ENCODE measurements at regions not wholly inside any gene's neighbourhood (a gene's known extent, or its start where the extent isn't known, plus 50 kb on each side); places are given as distances from the start of the nearest gene placed in this dataset.

- H3K27me3 Mint-ChIP-seq: peaks cover 5% of the 10 kb centered on the region
- ChIA-PET CTCF (no interaction called here), POLR2A (no interaction called here)
- no peak overlapping the region for H3K4me3 Mint-ChIP-seq
- H3K4me1 Mint-ChIP-seq (ENCODE audit: low read depth): no peaks in the 10 kb centered on the region
- no peaks in the 10 kb centered on the region for H3K36me3 Mint-ChIP-seq (ENCODE audit: low read depth)
- intact Hi-C loops (cut with micrococcal nuclease): no loop called here
- no peak for TF ChIP-seq CTCF (IDR thresholded peaks at IDR 0.05)
- no peak overlapping the region for H3K27ac Mint-ChIP-seq
- ATAC-seq: no peak
- no peak for DNase-seq
- no peaks in the 10 kb centered on the region for H3K9me3 Mint-ChIP-seq
Measured at GRCh38 chr16:80123189-80123588, 417.6 kb upstream of the DYNLRB2 start.

- intact Hi-C loops (cut with micrococcal nuclease): no loop called here
- Mint-ChIP-seq H3K27ac (no peak overlapping the region), H3K9me3 (no peaks in the 10 kb centered on the region), H3K4me1 (ENCODE audit: low read depth) (no peaks in the 10 kb centered on the region), H3K4me3 (no peak overlapping the region), H3K27me3 (peaks cover 5% of the 10 kb centered on the region), H3K36me3 (ENCODE audit: low read depth) (no peaks in the 10 kb centered on the region)
- TF ChIP-seq CTCF (IDR thresholded peaks at IDR 0.05): no peak
- ChIA-PET POLR2A (interaction anchor here (0.6 kb wide), 1 partner anchor 9 kb away, joined by 3 read pairs; no protein-coding TSS in a partner anchor), CTCF (no interaction called here)
- ATAC-seq (no peak), DNase-seq (no peak)
Measured at GRCh38 chr16:80122115-80122514, 418.7 kb upstream of the DYNLRB2 start.

GRCh38 chr16:80121522-80121909 is 419.3 kb upstream of the DYNLRB2 start:
- DNase-seq: no peak
- POLR2A ChIA-PET: no interaction called here
- intact Hi-C loops (cut with micrococcal nuclease): no loop called here
- Mint-ChIP-seq H3K36me3 (ENCODE audit: low read depth) (no peaks in the 10 kb centered on the region), H3K4me1 (ENCODE audit: low read depth) (no peaks in the 10 kb centered on the region), H3K27me3 (peaks cover 5% of the 10 kb centered on the region), H3K9me3 (no peaks in the 10 kb centered on the region), H3K27ac (no peak overlapping the region), H3K4me3 (no peak overlapping the region)
- TF ChIP-seq CTCF (IDR thresholded peaks at IDR 0.05): no peak
- ATAC-seq: no peak
- CTCF ChIA-PET: no interaction called here

GRCh38 chr16:80120899-80121521 is 419.8 kb upstream of the DYNLRB2 start:
- DNase-seq (no peak), ATAC-seq (no peak)
- intact Hi-C loops (cut with micrococcal nuclease): no loop called here
- ChIA-PET CTCF (no interaction called here), POLR2A (no interaction called here)
- no peak overlapping the region for H3K4me3 Mint-ChIP-seq
- H3K9me3 Mint-ChIP-seq: no peaks in the 10 kb centered on the region
- no peaks in the 10 kb centered on the region for H3K36me3 Mint-ChIP-seq (ENCODE audit: low read depth)
- TF ChIP-seq CTCF (IDR thresholded peaks at IDR 0.05): no peak
- H3K27me3 Mint-ChIP-seq: peaks cover 5% of the 10 kb centered on the region
- H3K27ac Mint-ChIP-seq: no peak overlapping the region
- no peaks in the 10 kb centered on the region for H3K4me1 Mint-ChIP-seq (ENCODE audit: low read depth)

- ChIA-PET CTCF (no interaction called here), POLR2A (no interaction called here)
- H3K36me3 Mint-ChIP-seq (ENCODE audit: low read depth): no peaks in the 10 kb centered on the region
- no peaks in the 10 kb centered on the region for H3K9me3 Mint-ChIP-seq
- intact Hi-C loops (cut with micrococcal nuclease): no loop called here
- no peak for ATAC-seq
- peaks cover 5% of the 10 kb centered on the region for H3K27me3 Mint-ChIP-seq
- H3K4me1 Mint-ChIP-seq (ENCODE audit: low read depth): no peaks in the 10 kb centered on the region
- TF ChIP-seq CTCF (IDR thresholded peaks at IDR 0.05): no peak
- no peak overlapping the region for H3K27ac Mint-ChIP-seq
- no peak for DNase-seq
- no peak overlapping the region for H3K4me3 Mint-ChIP-seq
Measured at GRCh38 chr16:80117556-80118130, 423.1 kb upstream of the DYNLRB2 start.
